T-cell (primary cell): ENCODE measurements at regions not wholly inside any gene's neighbourhood (a gene's known extent, or its start where the extent isn't known, plus 50 kb on each side); places are given as distances from the start of the nearest gene placed in this dataset.
"Not testable (repeated sequence)": the region's sequence is repeated elsewhere in the genome, so short reads cannot be mapped to it uniquely, and the experiment has no call there.

Experiments used
- ATAC-seq, 4 experiments: fragments of 200-7000 bp in 3 of 4; fragments of 150-1000 bp in 1 of 4; cut with Tn5 transposase; replicated peaks in 1 of 4; 1 replicate in 3 of 4; 2 replicates in 1 of 4; pipeline ENCODE4 v1.10.0; 2021; ENCODE audit warnings: moderate library complexity in 3 of 4, mild to moderate bottlenecking in 2 of 4, moderate number of reproducible peaks in 1 of 4
- CTCF ChIA-PET, 2 donors: fragments of 300-600 bp; sonication (Branson Sonifier 250); formaldehyde crosslinking; loops; one replicate each; lab custom pipeline; 2022; ENCODE audit warnings: antibody characterized with exemption in 2 of 2; lab: Charles Lee
- POLR2A ChIA-PET, 2 donors: fragments of 300-600 bp; sonication (Branson Sonifier 250); formaldehyde crosslinking; loops; one replicate each; lab custom pipeline; 2022; ENCODE audit warnings: antibody characterized with exemption in 2 of 2; lab: Charles Lee
- DNase-seq, 35 experiments: peaks; one replicate each; pipeline versions ENCODE4 v3.0.0 to v3.0.0-alpha.2; 2013 to 2023
- H3K27ac ChIP-seq: one replicate; pipeline ENCODE4 v1.5.1; 2013; ENCODE audit warnings: low read length
- H3K27me3 ChIP-seq, 2 experiments: replicated peaks in 1 of 2; 1 replicate in 1 of 2; 2 replicates in 1 of 2; pipeline versions ENCODE4 v1.6.1 to v1.7.0; 2013; ENCODE audit warnings: low read length in 1 of 2, mixed read lengths in 1 of 2; ENCODE audit not compliant: control insufficient read depth in 2 of 2, insufficient read depth in 2 of 2; ENCODE audit errors: extremely low read depth in 1 of 2
- H3K36me3 ChIP-seq, 2 donors: 1 replicate in 1 of 2; 2 replicates in 1 of 2; pipeline versions ENCODE4 v1.6.1 to v1.7.0; 2013; ENCODE audit warnings: low read length in 1 of 2; ENCODE audit not compliant: control insufficient read depth in 2 of 2, insufficient read depth in 1 of 2; ENCODE audit errors: extremely low read depth in 1 of 2
- H3K4me1 ChIP-seq, 2 experiments: 1 replicate in 1 of 2; 2 replicates in 1 of 2; pipeline versions ENCODE4 v1.6.1 to v1.7.0; 2013; ENCODE audit warnings: low read length in 2 of 2, mixed read lengths in 1 of 2; ENCODE audit not compliant: insufficient read depth in 2 of 2, control insufficient read depth in 1 of 2; ENCODE audit errors: extremely low read depth in 1 of 2
- H3K4me3 ChIP-seq, 2 donors: 1 replicate in 1 of 2; 2 replicates in 1 of 2; pipeline versions ENCODE4 v1.5.1 to v1.7.0; 2013; ENCODE audit warnings: mild to moderate bottlenecking in 2 of 2, low read length in 1 of 2, moderate library complexity in 1 of 2; ENCODE audit not compliant: control insufficient read depth in 1 of 2; ENCODE audit errors: extremely low read depth in 1 of 2
- H3K9me3 ChIP-seq: 2 replicates; pipeline ENCODE4 v1.7.0; 2013
- H3K27ac Mint-ChIP-seq, 2 donors: one replicate each; pipeline ENCODE4 v1.8.0; 2020 to 2021; ENCODE audit warnings: mild to moderate bottlenecking in 2 of 2, mixed read lengths in 2 of 2
- H3K27me3 Mint-ChIP-seq, 2 donors: one replicate each; pipeline ENCODE4 v1.8.0; 2021 to 2022; ENCODE audit warnings: mixed read lengths in 2 of 2
- H3K36me3 Mint-ChIP-seq: one replicate; pipeline ENCODE4 v1.8.0; 2021; ENCODE audit warnings: mixed read lengths
- H3K4me1 Mint-ChIP-seq, 3 donors: one replicate each; pipeline ENCODE4 v1.8.0; 2020 to 2022; ENCODE audit warnings: mixed read lengths in 3 of 3, mild to moderate bottlenecking in 1 of 3
- H3K4me3 Mint-ChIP-seq, 3 donors: one replicate each; pipeline ENCODE4 v1.8.0; 2020 to 2022; ENCODE audit warnings: mild to moderate bottlenecking in 3 of 3, mixed read lengths in 3 of 3, moderate library complexity in 3 of 3
- H3K9me3 Mint-ChIP-seq, 3 donors: one replicate each; pipeline ENCODE4 v1.8.0; 2020 to 2022; ENCODE audit warnings: mixed read lengths in 3 of 3
- WGBS: methylation state at CpG from one replicate; pipeline ENCODE4 v1.1.5; 2013; ENCODE audit warnings: missing lambda C conversion rate; ENCODE audit not compliant: insufficient coverage; 5-methylcytosine and 5-hydroxymethylcytosine counted together

DNA sequence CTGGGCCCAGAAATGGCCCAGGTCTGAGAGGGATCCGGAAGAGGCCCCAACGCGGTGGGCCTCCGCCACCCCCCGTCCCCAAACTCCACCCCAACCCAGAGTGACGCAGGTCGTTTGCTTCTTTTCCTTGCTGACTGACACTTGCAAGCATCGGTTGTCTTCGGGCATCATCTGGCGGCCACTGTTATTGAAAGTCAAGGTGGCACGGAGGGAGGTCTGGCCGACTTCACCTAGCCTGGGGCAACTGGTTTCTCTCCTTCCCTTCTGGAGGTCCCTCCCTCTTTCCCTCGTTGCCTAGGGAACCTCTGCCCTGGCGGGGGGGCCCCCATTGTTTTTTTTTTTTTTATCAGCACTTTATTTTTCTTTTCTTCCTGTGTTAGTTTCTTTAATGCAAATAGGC is 241.8 kb downstream of the ALG10 start:
- WGBS, result 98% methylated on average over 8 of the region's 14 CpGs
- H3K4me1 ChIP-seq, result no peaks in the 10 kb centered on the region

DNA sequence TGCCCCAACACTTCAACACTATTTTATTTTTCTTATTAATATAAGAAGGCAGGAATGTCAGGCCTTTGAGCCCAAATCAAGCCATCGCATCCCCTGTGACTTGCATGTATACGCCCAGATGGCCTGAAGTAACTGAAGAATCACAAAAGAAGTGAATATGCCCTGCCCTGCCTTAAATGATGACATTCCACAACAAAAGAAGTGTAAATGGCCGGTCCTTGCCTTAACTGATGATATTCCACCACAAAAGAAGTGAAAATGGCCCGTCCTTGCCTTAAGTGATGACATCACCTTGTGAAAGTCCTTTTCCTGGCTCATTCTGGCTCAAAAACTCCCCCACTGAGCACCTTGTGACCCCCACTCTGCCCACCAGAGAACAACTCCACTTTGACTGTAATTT is 251.4 kb downstream of the ALG10 start:
- H3K9me3 ChIP-seq, H3K27ac Mint-ChIP-seq, H3K36me3 ChIP-seq, H3K27me3 ChIP-seq, H3K9me3 Mint-ChIP-seq, H3K27me3 Mint-ChIP-seq, CTCF ChIA-PET, H3K4me3 Mint-ChIP-seq, H3K36me3 Mint-ChIP-seq, H3K4me3 ChIP-seq, ATAC-seq, H3K4me1 ChIP-seq, POLR2A ChIA-PET, DNase-seq, H3K4me1 Mint-ChIP-seq, H3K27ac ChIP-seq: not testable (repeated sequence)
- WGBS, result 50% methylated on average over 2 of the region's 4 CpGs

More for the DNA sequence above, 241.8 kb downstream of the ALG10 start:
- Histone ChIP-seq H3K4me3 (no peak overlapping the region), H3K36me3 (no peaks in the 10 kb centered on the region), H3K9me3 (no peaks in the 10 kb centered on the region), H3K27ac (no peak overlapping the region), H3K27me3 (no peaks in the 10 kb centered on the region)
- Mint-ChIP-seq H3K27ac (no peak overlapping the region), H3K27me3 (peaks cover 0 to 1% of the 10 kb centered on the region in 2 donors), H3K4me1 (no peaks in the 10 kb centered on the region), H3K4me3 (no peak overlapping the region), H3K36me3 (no peaks in the 10 kb centered on the region), H3K9me3 (peaks cover 0 to 10% (median 3%) of the 10 kb centered on the region in 3 donors)
- DNase-seq (no peak), ATAC-seq (no peak)
- ChIA-PET POLR2A (no interaction called here), CTCF (no interaction called here)

DNA sequence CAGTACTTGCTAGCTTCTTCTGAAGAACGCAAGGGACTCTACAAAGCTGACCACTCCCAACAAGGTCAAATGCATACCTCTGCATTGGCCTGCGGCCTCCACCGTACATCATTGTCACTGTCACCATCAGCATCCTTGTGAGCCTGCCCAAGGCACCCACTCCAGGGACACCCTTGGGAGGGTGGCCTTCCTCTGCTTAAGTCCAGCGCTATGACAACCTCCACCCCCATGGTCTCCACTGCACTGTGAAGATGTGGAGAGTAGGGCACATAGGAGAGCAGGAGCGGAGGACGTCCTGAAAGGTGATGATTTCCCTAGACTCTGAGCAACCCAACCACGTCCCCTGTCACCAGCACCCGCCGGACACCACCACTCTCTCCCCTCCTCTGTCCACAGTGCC is 252.8 kb downstream of the ALG10 start:
- Histone ChIP-seq H3K4me3 (no peak overlapping the region), H3K27ac (no peak overlapping the region), H3K36me3 (no peaks in the 10 kb centered on the region), H3K4me1 (no peaks in the 10 kb centered on the region), H3K9me3 (no peaks in the 10 kb centered on the region), H3K27me3 (no peaks in the 10 kb centered on the region)
- ChIA-PET POLR2A (no interaction called here), CTCF (no interaction called here)
- no peak overlapping the region for H3K27ac Mint-ChIP-seq
- H3K4me3 Mint-ChIP-seq, result no peak overlapping the region
- DNase-seq, result no peak
- no peaks in the 10 kb centered on the region for H3K36me3 Mint-ChIP-seq
- peaks cover 0 to 7% (median 0%) of the 10 kb centered on the region in 3 donors for H3K9me3 Mint-ChIP-seq
- no peaks in the 10 kb centered on the region for H3K27me3 Mint-ChIP-seq
- ATAC-seq, result no peak
- H3K4me1 Mint-ChIP-seq, result no peaks in the 10 kb centered on the region
- 76% methylated on average over 7 of the region's 9 CpGs for WGBS

DNA sequence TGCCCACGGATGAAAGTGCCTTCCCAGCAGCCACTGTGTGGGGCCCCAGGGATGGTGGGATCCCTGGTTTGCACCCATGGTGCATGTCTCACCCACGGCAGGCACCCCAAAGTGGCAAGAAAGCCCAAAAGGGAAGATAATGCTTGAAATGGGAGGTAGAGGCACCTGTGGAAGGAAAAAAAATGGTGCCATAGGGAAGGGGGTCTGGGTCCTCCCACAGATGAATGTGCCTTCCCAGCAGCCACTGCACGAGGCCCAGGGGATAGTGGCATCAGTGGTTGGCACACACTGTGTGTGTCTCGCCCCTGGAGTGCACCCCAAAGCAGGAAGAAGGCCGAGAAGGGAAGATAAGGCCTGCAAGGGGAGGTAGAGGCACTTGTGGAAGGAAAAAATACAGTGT is 264.2 kb downstream of the ALG10 start:
- Histone ChIP-seq H3K4me3 (no peak overlapping the region), H3K27me3 (peaks cover 0 to 6% of the 10 kb centered on the region in 2 experiments), H3K4me1 (no peaks in the 10 kb centered on the region), H3K9me3 (no peaks in the 10 kb centered on the region), H3K27ac (no peak overlapping the region), H3K36me3 (no peaks in the 10 kb centered on the region)
- Mint-ChIP-seq H3K36me3 (no peaks in the 10 kb centered on the region), H3K9me3 (peaks cover 0 to 34% (median 15%) of the 10 kb centered on the region in 3 donors), H3K4me3 (no peak overlapping the region), H3K27me3 (no peaks in the 10 kb centered on the region), H3K4me1 (no peaks in the 10 kb centered on the region), H3K27ac (no peak overlapping the region)
- 53% methylated on average over 3 of the region's 5 CpGs for WGBS
- CTCF ChIA-PET, result no interaction called here
- DNase-seq, result peak in 1 of 35 experiments; percentile 4
- ATAC-seq, result no peak
- POLR2A ChIA-PET, result no interaction called here

DNA sequence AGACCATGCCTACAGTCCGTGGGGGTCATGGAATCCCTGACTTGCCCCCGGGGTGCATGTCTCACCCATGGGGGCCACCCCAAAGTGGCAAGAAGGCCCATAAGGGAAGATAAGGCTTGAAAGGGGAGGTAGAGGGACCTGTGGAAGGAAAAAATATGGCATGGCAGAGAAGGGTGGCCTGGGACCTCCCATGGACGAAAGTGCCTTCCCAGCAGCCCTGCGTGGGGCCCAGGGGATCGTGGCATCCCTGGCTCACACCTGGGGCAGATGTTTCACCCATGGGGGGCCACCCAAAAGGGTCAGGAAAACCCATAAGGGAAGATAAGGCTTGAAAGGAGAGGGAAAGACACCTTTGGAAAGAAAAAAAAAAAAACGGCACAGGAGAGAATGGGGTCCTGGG is 264.6 kb downstream of the ALG10 start:
- WGBS, result 80% methylated on average over 1 of the region's 6 CpGs
- H3K4me3 Mint-ChIP-seq, result no peak overlapping the region
- Histone ChIP-seq H3K9me3 (no peaks in the 10 kb centered on the region), H3K4me1 (no peaks in the 10 kb centered on the region), H3K36me3 (no peaks in the 10 kb centered on the region), H3K4me3 (no peak overlapping the region), H3K27me3 (peaks cover 0 to 6% of the 10 kb centered on the region in 2 experiments), H3K27ac (no peak overlapping the region)
- H3K4me1 Mint-ChIP-seq, result no peaks in the 10 kb centered on the region
- H3K27me3 Mint-ChIP-seq, result no peaks in the 10 kb centered on the region
- no peak overlapping the region for H3K27ac Mint-ChIP-seq
- ChIA-PET CTCF (no interaction called here), POLR2A (no interaction called here)
- peak in 1 of 35 experiments; percentile 15 for DNase-seq
- H3K9me3 Mint-ChIP-seq, result peaks cover 0 to 30% (median 15%) of the 10 kb centered on the region in 3 donors
- no peak for ATAC-seq
- no peaks in the 10 kb centered on the region for H3K36me3 Mint-ChIP-seq

DNA sequence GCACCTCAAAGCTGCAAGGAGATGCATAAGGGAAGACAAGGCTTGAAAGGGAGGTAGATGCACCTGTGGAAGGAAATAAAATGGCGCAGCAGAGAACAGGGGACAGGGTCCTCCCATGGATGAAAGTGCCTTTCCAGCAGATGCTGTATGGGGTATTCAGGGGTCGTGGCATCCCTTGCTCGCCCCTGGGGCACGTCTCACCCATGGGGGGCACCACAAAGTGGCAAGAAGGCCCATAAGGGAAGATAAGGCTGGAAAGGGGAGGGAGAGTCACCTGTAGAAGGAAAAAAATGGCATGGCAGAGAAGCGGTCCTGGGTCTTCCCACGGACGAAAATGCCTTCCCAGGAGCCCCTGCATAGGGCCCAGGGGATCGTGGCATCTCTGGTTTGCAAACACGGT is 265.1 kb downstream of the ALG10 start:
- no peak for ATAC-seq
- Mint-ChIP-seq H3K4me3 (no peak overlapping the region), H3K9me3 (peaks cover 0 to 29% (median 20%) of the 10 kb centered on the region in 3 donors), H3K4me1 (no peaks in the 10 kb centered on the region), H3K27ac (no peak overlapping the region), H3K27me3 (no peaks in the 10 kb centered on the region), H3K36me3 (no peaks in the 10 kb centered on the region)
- no peaks in the 10 kb centered on the region for H3K36me3 ChIP-seq
- peak in 1 of 35 experiments; percentile 4 for DNase-seq
- WGBS, result 61% methylated on average over 9 of the region's 9 CpGs
- H3K9me3 ChIP-seq, result no peaks in the 10 kb centered on the region
- ChIA-PET CTCF (no interaction called here), POLR2A (no interaction called here)
- H3K4me1 ChIP-seq, result no peaks in the 10 kb centered on the region
- no peak overlapping the region for H3K27ac ChIP-seq
- H3K4me3 ChIP-seq, result no peak overlapping the region
- H3K27me3 ChIP-seq, result peaks cover 0 to 6% of the 10 kb centered on the region in 2 experiments
